Left renal pelvis (tissue), 4 donors: ENCODE measurements at regions not wholly inside any gene's neighbourhood (a gene's known extent, or its start where the extent isn't known, plus 50 kb on each side); places are given as distances from the start of the nearest gene placed in this dataset.
"Not testable (repeated sequence)": the region's sequence is repeated elsewhere in the genome, so short reads cannot be mapped to it uniquely, and the experiment has no call there.

ENCODE experiments used
- DNase-seq, 4 donors: peaks; one replicate each; pipeline ENCODE4 v3.0.0-alpha.2; 2013; ENCODE audit warnings: low read depth in 4 of 4, low spot score in 3 of 4

DNA sequence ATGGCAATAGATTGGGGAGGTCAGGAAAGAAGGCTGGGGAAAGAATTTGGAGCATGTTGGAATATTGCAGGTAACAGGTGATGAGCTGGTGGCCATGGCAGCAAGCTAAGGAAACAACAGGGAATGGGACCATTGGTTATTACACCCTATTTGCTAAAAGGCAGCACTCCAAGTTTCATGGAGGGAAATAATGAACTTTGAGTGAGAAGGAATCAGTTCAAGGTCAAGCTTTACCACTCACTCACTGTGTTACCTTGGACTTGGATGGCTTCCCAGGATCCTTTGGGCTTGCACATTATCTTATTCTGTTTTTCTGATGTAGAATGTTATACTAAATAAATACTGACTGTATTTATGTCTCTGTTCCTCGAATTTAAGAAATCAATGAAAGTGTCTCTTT lies 792.8 kb upstream of the CDH8 start:
- no peak for DNase-seq

DNA sequence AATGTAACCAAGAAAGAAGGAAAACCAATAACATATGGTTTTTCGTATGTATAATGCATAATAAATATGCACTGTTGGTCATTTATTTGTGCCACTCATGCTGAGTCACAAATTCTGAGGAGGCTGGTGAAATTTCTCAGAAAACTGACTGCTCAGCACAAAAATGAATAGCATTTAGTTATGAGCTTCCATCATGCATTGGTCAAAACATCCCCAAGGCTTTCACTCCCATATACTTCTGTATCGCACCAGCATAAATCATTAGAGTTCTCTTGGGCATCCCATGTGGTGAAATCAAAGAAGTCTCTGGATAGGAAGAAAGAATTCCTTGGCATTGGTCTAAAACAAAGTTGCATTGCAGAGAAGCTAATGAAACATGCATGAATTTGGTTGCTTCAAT lies 785.6 kb upstream of the CDH8 start:
- no peak for DNase-seq

DNA sequence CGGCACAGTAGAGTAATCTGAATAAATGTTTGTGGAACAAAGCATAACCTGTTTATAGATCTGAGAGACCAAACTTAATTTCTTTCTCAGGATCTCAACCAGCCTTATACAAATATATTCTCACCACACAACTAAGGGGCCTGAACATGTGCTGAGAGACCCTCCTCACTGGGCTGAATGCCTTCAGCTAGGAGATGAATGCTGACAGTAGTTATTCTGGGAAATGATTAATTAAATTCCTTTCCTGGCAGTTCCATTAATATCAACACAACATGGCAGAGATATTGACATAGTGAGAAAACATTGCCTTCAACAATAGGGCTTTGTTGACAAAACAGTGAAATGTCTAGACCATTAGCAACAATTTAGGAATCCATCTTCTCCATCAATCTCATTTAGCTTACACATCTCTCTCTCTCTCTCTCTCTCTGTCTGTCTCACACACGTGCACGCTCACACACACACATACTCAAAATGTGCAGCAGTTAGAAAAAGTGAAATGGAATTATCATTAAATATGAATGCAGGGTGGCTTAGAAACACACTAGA lies 780.8 kb upstream of the CDH8 start:
- no peak for DNase-seq

DNA sequence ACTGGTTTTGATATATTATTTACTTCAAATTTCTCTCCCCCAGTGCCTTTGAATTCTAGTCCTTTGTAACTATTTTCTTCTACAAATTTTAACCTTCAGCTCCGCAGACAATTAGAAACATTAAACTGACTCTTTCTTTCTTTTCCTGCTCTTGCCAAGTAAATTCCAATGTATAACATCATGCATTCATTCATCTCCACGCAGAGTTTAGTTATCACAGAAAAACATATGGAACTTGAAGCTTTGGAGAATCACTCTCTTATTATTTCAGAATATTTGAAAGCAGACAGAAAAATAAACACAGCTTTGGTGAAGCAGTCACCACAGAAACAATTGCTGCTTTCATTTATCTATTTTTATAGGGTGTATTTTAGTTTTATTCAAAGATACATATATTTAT lies 778.7 kb upstream of the CDH8 start:
- DNase-seq, result no peak

DNA sequence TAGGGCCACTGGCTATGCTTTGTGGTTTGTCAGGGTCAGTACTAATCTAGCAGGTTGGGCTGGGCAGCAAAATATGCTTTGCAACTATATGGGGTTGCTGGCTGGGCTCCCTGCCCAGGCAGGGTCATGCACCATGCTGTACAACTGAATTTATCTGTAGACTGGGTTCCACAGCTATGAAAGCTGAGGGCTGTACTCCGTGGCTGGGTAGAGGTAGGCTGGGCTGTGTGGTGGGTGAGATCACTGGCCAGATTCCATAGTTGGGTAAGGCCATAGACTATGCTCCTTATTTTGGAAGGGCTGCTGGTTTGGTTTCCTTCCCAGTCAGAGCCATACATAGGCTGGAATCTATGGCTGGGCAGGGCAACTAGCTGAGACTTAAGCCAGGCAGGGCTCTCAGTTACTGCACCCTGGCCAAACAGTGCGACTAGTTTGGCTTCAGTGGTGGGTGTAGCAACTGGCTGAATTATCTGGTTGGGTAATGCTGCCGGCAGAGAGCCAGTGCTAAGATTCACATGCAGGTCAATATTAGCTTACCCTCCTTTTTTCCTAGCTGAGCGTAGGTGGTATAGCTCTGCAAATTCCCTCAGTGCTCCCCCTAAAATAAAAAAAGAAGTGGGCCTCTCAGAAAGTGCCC lies 769.1 kb upstream of the CDH8 start:
- no peak for DNase-seq

DNA sequence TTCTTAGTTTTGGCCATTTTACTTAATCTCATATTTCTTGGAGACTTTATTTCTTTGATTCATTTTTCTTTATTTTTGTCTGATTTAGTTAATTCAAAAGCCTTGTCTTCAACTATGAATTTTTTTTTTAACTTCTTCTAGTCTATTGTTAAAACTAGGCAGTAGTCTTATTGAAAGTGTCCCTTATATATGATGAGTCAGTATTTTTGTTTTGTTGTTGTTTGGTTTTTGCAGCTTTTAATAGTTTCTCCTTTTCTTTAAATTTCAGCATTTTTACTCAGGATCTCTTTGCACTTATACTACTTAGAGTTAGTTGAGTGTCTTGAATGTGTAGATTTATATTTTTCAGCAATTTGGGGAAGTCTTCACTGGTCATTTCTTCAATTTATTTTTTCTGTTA lies 758.5 kb upstream of the CDH8 start:
- no peak for DNase-seq

DNA sequence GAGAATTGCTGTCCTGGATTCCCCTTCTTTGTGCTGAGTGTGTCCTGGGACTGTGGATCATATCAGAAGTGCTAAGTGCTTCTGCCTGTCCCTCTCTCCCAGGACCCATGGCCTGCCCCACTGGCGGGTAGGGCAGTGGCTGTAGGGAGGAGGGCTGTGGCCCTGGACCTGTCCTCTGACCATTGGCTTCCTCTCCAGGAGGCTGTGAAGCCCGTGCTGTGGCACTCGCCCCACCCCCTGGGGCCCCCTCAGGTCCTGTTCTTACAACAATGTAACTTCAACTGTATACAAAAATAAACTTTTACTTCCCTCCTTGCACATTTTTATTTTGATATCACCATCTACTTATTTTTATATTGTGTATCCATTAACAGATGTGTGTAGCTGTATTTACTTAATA lies 743.8 kb upstream of the CDH8 start:
- DNase-seq, result not testable (repeated sequence)

DNA sequence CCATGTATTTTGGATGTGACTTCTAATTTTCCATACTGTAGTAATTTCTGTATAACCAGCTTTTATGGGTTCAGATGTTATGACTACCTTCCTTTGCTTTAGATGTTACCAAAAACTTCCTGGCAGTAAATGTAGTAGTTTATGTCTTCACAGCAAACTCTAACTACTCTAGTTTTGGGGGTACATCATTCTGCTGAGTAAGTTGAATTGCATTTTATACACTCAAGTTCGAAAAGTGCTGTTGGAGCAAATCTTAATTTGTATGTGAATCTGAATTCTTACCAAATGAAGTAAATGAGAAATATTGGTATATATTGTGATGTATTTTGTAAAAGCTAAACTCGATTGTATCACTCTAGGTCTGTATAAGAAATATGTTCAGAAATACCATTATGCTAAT lies 728.3 kb upstream of the CDH8 start:
- no peak for DNase-seq

DNA sequence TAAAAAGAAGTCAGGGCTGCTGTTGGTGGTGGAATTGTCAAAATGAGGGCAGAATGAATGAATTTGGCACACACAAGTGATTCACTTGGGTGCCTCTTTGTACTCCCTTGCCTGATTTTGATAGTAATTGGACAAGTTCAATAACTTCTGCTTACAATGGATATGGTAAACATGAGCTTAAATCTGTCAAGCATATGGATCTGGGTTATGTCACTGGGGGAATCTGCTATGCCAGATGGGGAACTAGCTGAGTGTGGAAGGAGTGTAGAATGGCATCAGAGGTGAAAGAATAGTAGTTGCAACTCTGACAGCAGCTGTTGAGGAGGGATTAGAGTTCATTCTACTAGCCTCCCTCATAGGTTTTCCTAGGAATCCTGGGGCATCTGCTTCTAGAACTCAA lies 724.2 kb upstream of the CDH8 start:
- no peak for DNase-seq

DNA sequence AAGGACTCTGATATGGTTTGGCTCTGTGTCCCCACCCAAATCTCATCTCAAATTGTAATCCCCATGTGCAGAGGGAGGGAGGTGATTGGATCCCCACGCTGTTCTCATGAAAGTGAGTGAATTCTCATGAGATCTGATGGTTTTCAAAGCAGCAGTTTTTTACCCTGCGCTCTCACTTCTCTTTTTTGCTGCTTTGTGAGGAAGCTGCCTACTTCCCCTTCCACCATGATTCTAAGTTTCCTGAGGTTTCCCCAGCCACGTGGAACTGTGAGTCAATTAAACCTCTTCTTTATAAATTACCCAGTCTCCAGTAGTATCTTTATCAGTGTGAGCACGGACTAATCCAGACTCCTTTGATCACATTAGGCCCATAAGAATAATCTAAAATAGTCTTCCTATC lies 719.7 kb upstream of the CDH8 start:
- no peak for DNase-seq

DNA sequence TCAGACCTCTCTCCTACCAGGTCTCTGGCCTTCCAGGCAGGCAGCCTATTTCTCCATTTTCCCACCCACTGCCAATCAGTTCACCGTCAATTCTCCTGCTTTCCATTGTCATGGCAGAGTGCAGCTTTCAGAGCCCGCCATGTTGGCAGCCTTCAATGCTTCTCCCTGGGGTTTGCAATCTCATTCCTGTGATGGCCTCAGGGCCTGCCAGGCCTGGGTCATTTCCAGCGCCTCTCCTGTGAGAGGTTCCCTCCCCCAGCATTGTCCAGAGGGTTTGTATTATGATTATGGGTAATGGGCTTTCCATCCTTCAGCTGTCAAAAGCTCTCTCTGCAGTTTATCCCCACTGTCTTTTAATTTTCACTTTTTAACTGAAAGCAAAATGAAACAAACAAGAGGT lies 716.6 kb upstream of the CDH8 start:
- no peak for DNase-seq

DNA sequence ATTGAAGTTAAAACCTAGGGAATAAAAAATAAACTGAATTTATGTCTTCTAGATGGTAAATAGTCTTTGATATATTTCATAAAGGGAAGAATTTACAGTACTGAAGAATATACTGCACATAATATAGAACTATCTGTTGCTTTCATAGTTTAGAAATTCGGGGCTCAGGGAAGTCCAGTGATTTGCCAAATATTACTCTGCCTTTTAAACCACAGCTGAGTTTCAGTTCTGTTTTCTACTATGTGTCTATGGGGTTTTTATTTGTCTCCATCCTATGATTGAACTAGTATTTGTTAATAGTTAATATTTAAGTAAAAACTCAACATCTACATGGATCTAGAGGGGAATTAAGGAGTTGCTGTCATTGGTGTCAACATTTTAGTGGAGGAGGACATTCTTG lies 715.0 kb upstream of the CDH8 start:
- no peak for DNase-seq

DNA sequence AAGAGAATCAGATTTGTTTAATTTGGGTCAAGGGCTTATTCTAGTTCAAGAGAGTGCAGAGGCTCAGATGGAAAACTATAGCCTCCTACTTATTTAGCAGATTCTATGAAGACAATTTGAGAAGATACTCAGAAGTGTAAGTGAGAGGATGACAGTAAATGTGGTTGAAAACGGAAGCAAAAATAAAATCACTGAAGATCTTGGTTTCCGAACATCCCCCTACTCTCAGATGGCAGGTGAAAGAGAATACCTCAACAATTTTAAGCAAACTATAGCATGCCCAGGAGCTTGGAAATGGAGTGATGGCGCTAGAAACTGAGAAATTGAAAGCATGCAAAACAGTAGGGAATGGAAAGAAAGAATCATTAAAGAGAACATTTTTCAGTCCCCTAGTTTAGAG lies 705.5 kb upstream of the CDH8 start:
- DNase-seq, result no peak

DNA sequence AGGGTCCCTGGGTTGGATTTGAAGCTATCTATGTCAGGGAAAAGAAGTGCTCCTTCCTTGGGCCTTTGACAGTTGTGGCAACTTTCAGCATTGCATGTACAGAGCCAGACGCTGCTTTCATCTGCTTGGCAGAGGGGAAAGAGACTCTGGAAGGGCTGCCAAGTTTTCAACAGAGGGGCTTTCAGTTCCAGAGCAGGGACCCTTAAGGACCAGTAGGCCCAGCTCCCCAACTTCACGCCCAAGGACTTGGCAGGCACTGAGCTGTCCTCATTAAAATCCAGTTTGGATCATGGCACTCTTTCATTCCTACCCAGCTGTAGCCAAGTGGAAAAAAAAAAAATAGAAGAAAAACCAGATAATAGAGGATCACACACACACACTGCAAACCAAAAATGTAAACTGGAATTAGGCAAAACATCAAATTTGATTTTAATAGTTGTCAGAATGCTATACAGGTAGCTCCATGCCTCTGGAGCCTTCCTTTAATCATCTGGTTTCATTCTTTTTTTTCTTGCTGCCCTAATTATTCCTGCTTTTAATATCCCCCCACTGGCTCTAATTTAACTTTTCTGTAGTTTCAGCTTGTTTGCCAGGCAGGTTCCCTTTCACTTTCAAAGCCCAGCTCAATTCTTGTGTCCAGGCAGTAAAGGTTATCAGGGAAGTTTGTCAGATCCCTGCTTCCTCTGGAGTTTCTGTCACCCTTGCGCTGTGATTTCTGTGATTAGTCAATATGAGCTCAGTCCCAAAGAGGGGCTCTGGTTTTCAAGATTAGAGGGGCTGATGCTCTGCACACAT lies 702.6 kb upstream of the CDH8 start:
- DNase-seq, result no peak

DNA sequence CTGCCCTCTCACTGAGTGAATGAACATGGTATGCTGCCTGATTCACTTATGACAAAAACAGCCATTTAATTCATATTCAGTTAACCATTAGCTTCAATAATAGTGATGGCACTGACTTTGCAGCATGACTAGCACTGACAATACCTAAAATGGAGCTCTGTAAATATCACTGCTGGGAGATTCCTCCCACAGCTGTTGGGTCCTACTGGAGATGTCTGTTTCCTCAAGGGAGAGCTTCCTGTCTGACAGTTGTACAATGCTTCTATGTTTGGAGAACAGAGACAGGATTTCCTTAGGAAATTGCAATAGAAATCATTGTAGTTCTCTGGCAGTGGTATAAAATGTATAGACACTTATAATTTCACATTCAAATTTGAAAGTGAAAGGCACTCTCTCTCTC lies 695.9 kb upstream of the CDH8 start:
- DNase-seq, result no peak

DNA sequence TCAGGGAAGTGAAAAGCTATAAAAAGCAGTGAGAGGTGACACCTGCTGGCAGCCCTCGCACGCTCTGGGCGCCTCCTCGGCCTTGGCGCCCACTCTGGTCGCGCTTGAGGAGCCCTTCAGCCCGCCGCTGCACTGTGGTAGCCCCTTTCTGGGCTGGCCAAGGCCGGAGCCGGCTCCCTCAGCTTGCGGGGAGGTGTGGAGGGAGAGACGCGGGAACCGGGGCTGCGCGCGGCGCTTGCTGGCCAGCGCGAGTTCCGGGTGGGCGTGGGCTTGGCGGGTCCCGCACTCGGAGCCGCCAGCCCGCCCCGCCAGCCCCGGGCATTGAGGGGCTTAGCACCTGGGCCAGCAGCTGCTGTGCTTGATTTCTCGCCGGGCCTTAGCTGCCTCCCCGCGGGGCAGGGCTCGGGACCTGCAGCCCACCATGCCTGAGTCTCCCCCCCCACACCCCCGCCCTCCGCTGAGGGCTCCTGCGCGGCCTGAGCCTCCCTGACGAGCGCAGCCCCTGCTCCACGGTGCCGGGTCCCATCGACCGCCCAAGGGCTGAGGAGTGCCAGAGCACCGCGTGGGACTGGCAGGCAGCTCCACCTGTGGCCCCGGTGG lies 688.5 kb upstream of the CDH8 start:
- DNase-seq, result not testable (repeated sequence)

DNA sequence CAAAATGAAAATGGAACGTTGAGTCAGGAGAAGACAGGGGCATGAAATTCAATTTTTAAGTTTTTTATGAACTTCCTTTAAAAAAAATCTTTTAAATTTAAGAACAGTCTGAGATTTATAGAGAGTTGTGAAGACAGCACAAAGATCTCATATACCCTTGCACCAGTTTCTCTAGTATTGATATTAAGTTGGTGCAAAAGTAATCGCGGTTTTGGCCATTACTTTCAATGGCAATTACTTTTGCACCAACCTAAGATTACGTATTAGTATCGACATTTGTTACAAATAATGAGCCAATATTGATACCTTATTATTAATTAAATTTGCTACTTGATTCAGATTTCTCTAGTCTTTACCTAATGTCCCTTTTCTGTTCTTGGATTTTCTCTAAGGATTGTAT lies 684.4 kb upstream of the CDH8 start:
- no peak for DNase-seq

DNA sequence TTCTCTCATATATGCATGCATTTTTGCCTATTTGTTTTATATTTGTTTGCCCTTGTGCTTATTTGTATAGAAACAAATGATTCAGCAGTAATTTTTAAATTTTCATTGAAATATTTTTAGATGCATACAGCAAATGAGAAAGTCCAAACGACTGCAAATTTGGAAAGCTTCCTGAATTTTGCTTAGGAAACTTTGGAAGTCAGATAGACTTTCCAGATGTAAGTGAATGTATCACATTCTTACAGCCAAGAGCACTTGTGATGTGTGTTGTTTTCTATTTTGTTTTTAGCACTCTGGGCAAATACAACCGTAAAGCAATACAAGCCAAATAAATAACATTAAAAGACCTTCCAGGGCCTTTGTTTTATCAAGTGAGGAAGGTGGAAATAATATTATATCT lies 680.8 kb upstream of the CDH8 start:
- no peak for DNase-seq

DNA sequence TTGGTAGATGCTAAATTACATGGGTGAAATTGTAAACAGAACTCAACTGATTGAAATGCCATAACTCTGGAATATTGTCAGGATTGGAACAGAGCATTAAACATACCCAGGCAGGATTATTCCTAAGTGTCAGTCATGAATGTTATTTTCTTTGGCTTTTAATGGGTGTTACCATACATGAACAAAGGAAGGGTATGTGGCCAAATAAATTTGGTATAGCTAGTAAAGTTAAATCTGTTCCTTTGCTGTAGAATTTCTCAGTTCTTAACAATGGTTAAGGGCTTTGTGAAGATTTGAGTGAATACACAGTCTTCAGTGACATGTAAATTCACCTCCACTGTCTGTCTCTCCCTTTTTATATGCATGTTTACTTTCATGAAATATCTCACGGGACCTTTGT lies 679.5 kb upstream of the CDH8 start:
- DNase-seq, result no peak

DNA sequence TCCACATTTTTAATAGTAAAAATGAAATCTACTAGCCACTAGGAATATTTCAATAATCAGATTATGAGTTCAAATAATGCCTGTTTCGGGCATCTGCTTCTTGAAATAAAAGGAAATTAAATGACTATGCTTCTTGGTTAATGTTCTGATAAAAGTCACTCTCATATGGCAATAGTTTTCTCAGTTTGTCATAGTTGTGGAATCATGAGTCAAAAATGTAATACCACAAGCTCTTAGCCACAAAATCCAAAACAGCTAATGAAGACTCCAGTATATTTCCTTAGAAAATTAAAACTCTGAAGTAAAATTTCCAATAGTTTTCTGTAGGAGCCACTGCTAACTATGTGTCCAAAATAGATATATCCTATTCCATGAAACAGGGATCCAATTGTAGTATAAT lies 676.3 kb upstream of the CDH8 start:
- no peak for DNase-seq

DNA sequence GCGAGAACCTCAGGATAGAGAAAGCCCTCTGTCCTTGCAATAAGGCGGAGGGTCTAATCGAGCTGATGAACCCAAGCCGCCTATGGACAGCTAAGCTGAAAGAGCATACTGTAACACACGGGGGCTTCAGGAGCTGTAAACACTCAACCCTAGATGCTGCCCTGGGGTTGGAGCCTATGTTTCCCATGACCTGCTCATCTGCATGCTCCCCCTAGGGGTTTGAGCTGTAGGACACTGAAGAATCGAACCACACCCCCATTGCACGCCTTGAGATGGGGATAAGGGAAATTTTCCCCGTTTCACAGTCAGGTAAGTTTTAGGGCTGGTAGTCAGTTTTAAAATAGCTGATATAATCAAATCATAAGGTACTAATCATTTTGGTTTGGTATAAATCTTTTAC lies 675.6 kb upstream of the CDH8 start:
- no peak for DNase-seq

DNA sequence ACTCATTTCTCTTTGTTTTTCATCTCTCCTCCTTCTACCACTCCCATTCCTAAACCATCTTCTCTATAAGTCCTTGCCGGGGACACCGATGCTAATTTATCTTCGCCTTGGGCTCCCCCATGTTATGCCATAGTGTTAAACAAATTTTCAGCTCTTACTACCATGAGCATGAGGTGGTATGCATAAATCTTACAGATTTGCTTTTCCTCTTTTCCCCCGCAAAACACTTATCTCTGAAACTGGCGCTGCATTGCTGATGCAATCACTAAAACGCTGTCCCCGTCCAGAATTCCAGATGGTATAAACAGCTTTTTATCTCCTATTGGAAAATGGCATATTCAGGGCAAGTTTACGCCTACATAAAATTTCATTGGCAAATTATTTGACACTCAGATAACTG lies 673.6 kb upstream of the CDH8 start:
- DNase-seq, result no peak
